H1 (cell line): ENCODE measurements at regions not wholly inside any gene's neighbourhood (a gene's known extent, or its start where the extent isn't known, plus 50 kb on each side); places are given as distances from the start of the nearest gene placed in this dataset.

Experiments used
- CTCF ChIA-PET: fragments of 300-600 bp; sonication (Branson Sonifier 250); formaldehyde crosslinking; loops from one replicate; lab custom pipeline; 2021; ENCODE audit not compliant: partially characterized antibody; lab: Charles Lee
- POLR2A ChIA-PET: fragments of 300-600 bp; sonication (Branson Sonifier 250); formaldehyde crosslinking; loops from one replicate; lab custom pipeline; 2021; ENCODE audit warnings: inconsistent platforms; ENCODE audit not compliant: partially characterized antibody; lab: Charles Lee
- DNase-seq, 2 experiments: peaks; one replicate each; pipeline versions ENCODE4 v3.0.0 to v3.0.0-alpha.2; 2010 to 2022; ENCODE audit warnings: low spot score in 2 of 2, low read depth in 1 of 2, mixed read lengths in 1 of 2
- FAIRE-seq: peaks from 2 replicates; lab custom pipeline; 2011; peaks lifted over from hg19 to GRCh38; lab: Jason Lieb, UNC
- H2AFZ ChIP-seq: 2 replicates; pipeline ENCODE4 v1.8.1; 2012; ENCODE audit warnings: low read length, inconsistent platforms
- H2AK5ac ChIP-seq: 2 replicates; pipeline ENCODE4 v1.6.1; 2013; ENCODE audit warnings: low read depth, low read length
- H2BK120ac ChIP-seq: replicated peaks from 2 replicates; pipeline ENCODE3; 2013; ENCODE audit warnings: low read depth, low read length, inconsistent platforms
- H2BK12ac ChIP-seq: 2 replicates; pipeline ENCODE4 v1.6.1; 2013; ENCODE audit warnings: low read depth, low read length
- H2BK15ac ChIP-seq: 2 replicates; pipeline ENCODE4 v1.6.1; 2013; ENCODE audit warnings: low read length
- H2BK20ac ChIP-seq: 2 replicates; pipeline ENCODE4 v1.6.1; 2013; ENCODE audit warnings: low read length
- H2BK5ac ChIP-seq: 2 replicates; pipeline ENCODE4 v1.6.1; 2013; ENCODE audit warnings: low read depth, low read length
- H3K14ac ChIP-seq: 2 replicates; pipeline ENCODE4 v1.6.1; 2013; ENCODE audit warnings: inconsistent platforms; ENCODE audit not compliant: insufficient read length
- H3K18ac ChIP-seq: 2 replicates; pipeline ENCODE4 v1.6.1; 2013; ENCODE audit warnings: low read length; ENCODE audit errors: extremely low read depth
- H3K23ac ChIP-seq: 2 replicates; pipeline ENCODE4 v1.6.1; 2013; ENCODE audit warnings: inconsistent platforms; ENCODE audit not compliant: insufficient read length
- H3K23me2 ChIP-seq: 2 replicates; pipeline ENCODE4 v1.6.1; 2013; ENCODE audit warnings: low read depth, low read length
- H3K27ac ChIP-seq: 2 replicates; pipeline ENCODE4 v1.6.1; 2011; ENCODE audit warnings: low read depth, low read length, inconsistent platforms
- H3K27me3 ChIP-seq, 4 experiments: replicated peaks in 1 of 4; 1 replicate in 1 of 4; 2 replicates in 3 of 4; pipeline versions ENCODE4 v1.6.1 to v1.8.1; 2011 to 2013; ENCODE audit warnings: low read length in 3 of 4, mild to moderate bottlenecking in 3 of 4, inconsistent platforms in 2 of 4, mixed read lengths in 2 of 4, moderate library complexity in 1 of 4; ENCODE audit not compliant: control insufficient read depth in 3 of 4, insufficient read depth in 3 of 4; ENCODE audit errors: extremely low read depth in 1 of 4
- H3K36me3 ChIP-seq, 4 experiments: 2 replicates each; pipeline versions ENCODE4 v1.6.1 to v1.8.1; 2011 to 2013; ENCODE audit warnings: mild to moderate bottlenecking in 4 of 4, low read length in 3 of 4, moderate library complexity in 2 of 4, control low read depth in 1 of 4, inconsistent platforms in 1 of 4; ENCODE audit not compliant: insufficient read depth in 4 of 4, control insufficient read depth in 2 of 4
- H3K4ac ChIP-seq: replicated peaks from 2 replicates; pipeline ENCODE3; 2013; ENCODE audit warnings: low read length, low read depth, mixed read lengths, inconsistent platforms; ENCODE audit not compliant: insufficient read length
- H3K4me1 ChIP-seq, 4 experiments: replicated peaks in 1 of 4; 1 replicate in 1 of 4; 2 replicates in 3 of 4; pipeline versions ENCODE4 v1.6.1 to v1.8.1; 2011 to 2013; ENCODE audit warnings: low read length in 3 of 4, inconsistent platforms in 2 of 4, mixed read lengths in 1 of 4; ENCODE audit not compliant: insufficient read depth in 4 of 4, control insufficient read depth in 3 of 4
- H3K4me2 ChIP-seq, 2 experiments: 2 replicates each; pipeline versions ENCODE4 v1.6.1 to v1.8.1; 2011 to 2013; ENCODE audit warnings: low read depth in 2 of 2, low read length in 2 of 2, control low read depth in 1 of 2, inconsistent platforms in 1 of 2, mild to moderate bottlenecking in 1 of 2; ENCODE audit not compliant: insufficient read depth in 1 of 2
- H3K4me3 ChIP-seq, 4 experiments: fragments of 200-600, 300-600 bp in 1 of 4; sonication (generic), shearing (Covaris generic), sonication (Bioruptor Twin) in 1 of 4; 2 replicates each; pipeline versions ENCODE4 v1.5.1 to v1.8.1; 2011 to 2016; ENCODE audit warnings: low read length in 4 of 4, low read depth in 3 of 4, control low read depth in 2 of 4, inconsistent platforms in 2 of 4, mild to moderate bottlenecking in 2 of 4, mixed read lengths in 1 of 4, moderate library complexity in 1 of 4; ENCODE audit not compliant: insufficient read depth in 2 of 4; ENCODE audit errors: extremely low read depth in 1 of 4
- H3K56ac ChIP-seq: replicated peaks from 2 replicates; pipeline ENCODE3; 2013; ENCODE audit warnings: low read depth, mild to moderate bottlenecking, mixed read lengths, low read length, inconsistent platforms; ENCODE audit not compliant: insufficient read length
- H3K79me1 ChIP-seq: 2 replicates; pipeline ENCODE4 v1.6.1; 2013; ENCODE audit warnings: low read depth, low read length, control low read depth
- H3K79me2 ChIP-seq, 2 experiments: 2 replicates each; pipeline versions ENCODE4 v1.6.1 to v1.8.1; 2012 to 2013; ENCODE audit warnings: low read length in 2 of 2, mild to moderate bottlenecking in 2 of 2, inconsistent platforms in 1 of 2; ENCODE audit not compliant: insufficient read depth in 2 of 2, control insufficient read depth in 1 of 2
- H3K9ac ChIP-seq, 4 experiments: replicated peaks in 1 of 4; 1 replicate in 1 of 4; 2 replicates in 3 of 4; pipeline versions ENCODE4 v1.6.1 to v1.8.1; 2011 to 2013; ENCODE audit warnings: low read depth in 3 of 4, low read length in 3 of 4, control low read depth in 2 of 4, mild to moderate bottlenecking in 2 of 4, moderate library complexity in 2 of 4, inconsistent platforms in 1 of 4; ENCODE audit errors: extremely low read depth in 1 of 4
- H3K9me3 ChIP-seq, 2 experiments: 2 replicates each; pipeline versions ENCODE4 v1.6.1 to v1.8.1; 2012 to 2013; ENCODE audit warnings: mild to moderate bottlenecking in 2 of 2, moderate library complexity in 2 of 2, control low read depth in 1 of 2, inconsistent platforms in 1 of 2, low read depth in 1 of 2, low read length in 1 of 2, mixed read lengths in 1 of 2; ENCODE audit not compliant: insufficient read depth in 2 of 2
- H4K20me1 ChIP-seq, 2 experiments: replicated peaks in 1 of 2; 2 replicates each; pipeline versions ENCODE3 to v1.8.1; 2011 to 2013; ENCODE audit warnings: inconsistent platforms in 2 of 2, low read length in 2 of 2, mild to moderate bottlenecking in 1 of 2; ENCODE audit not compliant: insufficient read depth in 2 of 2, control insufficient read depth in 1 of 2
- H4K5ac ChIP-seq: 2 replicates; pipeline ENCODE4 v1.6.1; 2013; ENCODE audit warnings: low read length, low read depth, mixed read lengths, inconsistent platforms; ENCODE audit not compliant: insufficient read length
- H4K8ac ChIP-seq: 2 replicates; pipeline ENCODE4 v1.8.0; 2013; ENCODE audit warnings: mild to moderate bottlenecking, moderate library complexity, low read length, inconsistent platforms; ENCODE audit not compliant: insufficient read depth; ENCODE audit errors: extremely low read depth
- H4K91ac ChIP-seq: replicated peaks from 2 replicates; pipeline ENCODE3; 2013; ENCODE audit warnings: low read length, mixed read lengths, inconsistent platforms; ENCODE audit not compliant: insufficient read length
- CTCF ChIP-seq, 3 experiments: IDR thresholded peaks; 1 replicate in 2 of 3; 2 replicates in 1 of 3; pipeline versions ENCODE4 v1.5.1 to v1.6.1; 2011; ENCODE audit warnings: low read length in 3 of 3, mild to moderate bottlenecking in 3 of 3, inconsistent platforms in 2 of 3, low read depth in 1 of 3, moderate library complexity in 1 of 3; ENCODE audit not compliant: insufficient read depth in 1 of 3; ENCODE audit errors: control extremely low read depth in 1 of 3
- HDAC6 ChIP-seq: IDR thresholded peaks from one replicate; pipeline ENCODE4 v1.7.1; 2012; ENCODE audit warnings: low read depth, mild to moderate bottlenecking, inconsistent platforms, low read length, moderate library complexity
- KDM5A ChIP-seq: fragments of 200-600 bp; IDR thresholded peaks from 2 replicates; pipeline ENCODE4 v1.7.1; 2012; ENCODE audit warnings: mild to moderate bottlenecking, low read length, inconsistent platforms, mixed read lengths
- NANOG ChIP-seq: IDR thresholded peaks from 2 replicates; pipeline ENCODE4 v1.6.1; 2011; ENCODE audit warnings: low read length, low read depth, mild to moderate bottlenecking, inconsistent platforms; ENCODE audit not compliant: insufficient read depth, poor library complexity, severe bottlenecking
- POLR2A ChIP-seq, 2 experiments: IDR thresholded peaks; 1 replicate in 1 of 2; 2 replicates in 1 of 2; pipeline ENCODE4 v1.6.1; 2011; ENCODE audit warnings: low read depth in 2 of 2, low read length in 2 of 2, mild to moderate bottlenecking in 2 of 2; ENCODE audit errors: control extremely low read depth in 1 of 2
- RAD21 ChIP-seq, 2 experiments: IDR thresholded peaks in 1 of 2; conservative IDR thresholded peaks in 1 of 2; 2 replicates each; pipeline ENCODE4 v1.6.1; 2011; ENCODE audit warnings: low read depth in 2 of 2, low read length in 2 of 2, improper control_type of control experiment in 1 of 2, inconsistent platforms in 1 of 2, mild to moderate bottlenecking in 1 of 2, moderate library complexity in 1 of 2
- SP1 ChIP-seq: IDR thresholded peaks from 2 replicates; pipeline ENCODE4 v1.6.1; 2011; ENCODE audit warnings: low read depth, low read length
- TBP ChIP-seq: IDR thresholded peaks from 2 replicates; pipeline ENCODE4 v1.6.1; 2011; ENCODE audit warnings: low read depth, low read length, improper control_type of control experiment
- TEAD4 ChIP-seq: IDR thresholded peaks from 2 replicates; pipeline ENCODE4 v1.6.1; 2012; ENCODE audit warnings: low read depth, low read length, inconsistent platforms, mixed read lengths
- WGBS, 2 experiments: shearing (Covaris generic) in 1 of 2; methylation state at CpG; one replicate each; pipeline versions ENCODE4 v1.1.6 to v1.1.7; 2013 to 2015; ENCODE audit warnings: low lambda C conversion rate in 2 of 2, mixed read lengths in 2 of 2, inconsistent platforms in 1 of 2, low coverage in 1 of 2, missing lambda C conversion rate in 1 of 2; ENCODE audit not compliant: insufficient replicate concordance in 2 of 2, insufficient coverage in 1 of 2, insufficient read length in 1 of 2; ENCODE audit errors: extremely low coverage in 1 of 2, missing lambda C conversion rate in 1 of 2; 5-methylcytosine and 5-hydroxymethylcytosine counted together
- TF ChIP-seq, protein P1 (sequence below): IDR thresholded peaks from 2 replicates; pipeline ENCODE4 v1.6.1; 2011; ENCODE audit warnings: low read depth, mild to moderate bottlenecking, low read length; ENCODE audit not compliant: insufficient read depth

DNA sequence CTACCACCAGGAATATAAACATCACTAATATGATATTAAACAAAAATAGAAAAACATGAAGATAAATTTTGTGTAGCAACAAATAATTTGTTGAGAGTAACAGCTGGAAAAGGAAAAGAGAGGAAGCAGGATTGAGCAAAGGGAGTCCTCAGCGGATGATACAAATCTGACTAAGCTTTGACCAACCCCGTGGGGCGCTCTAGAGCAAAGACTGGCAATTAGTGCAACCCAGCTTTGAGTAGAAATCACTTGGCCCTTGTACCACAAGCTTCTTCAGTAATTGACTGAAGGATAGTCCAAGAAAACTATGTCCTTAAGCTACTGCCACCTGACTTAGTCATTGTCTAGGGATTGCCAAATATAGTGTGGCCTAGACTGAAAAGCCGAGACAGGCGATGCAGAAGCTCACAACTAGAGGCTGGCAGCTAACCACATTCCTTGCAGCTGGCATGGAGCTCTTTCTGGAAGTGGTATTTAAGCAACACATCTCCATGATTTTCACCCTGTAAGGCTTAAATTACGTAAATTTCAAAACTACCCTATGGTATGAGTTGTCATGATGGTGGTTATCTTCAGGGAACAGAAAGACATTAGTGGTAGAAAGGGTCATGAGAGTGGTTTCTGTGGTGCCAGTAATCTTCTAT, 396.0 kb downstream of the PDGFC start:
- no peaks in the 10 kb centered on the region for H3K23me2 ChIP-seq
- H3K79me2 ChIP-seq, result no peaks in the 10 kb centered on the region
- no peak overlapping the region for H3K14ac ChIP-seq
- H2BK5ac ChIP-seq, result no peak overlapping the region
- no peak overlapping the region for H3K9ac ChIP-seq
- FAIRE-seq (peak; percentile 76), DNase-seq (peak in 1 of 2 experiments; percentile 60)
- H3K4me2 ChIP-seq, result no peak overlapping the region
- no peaks in the 10 kb centered on the region for H3K36me3 ChIP-seq
- H2BK20ac ChIP-seq, result no peak overlapping the region
- H3K9me3 ChIP-seq, result no peaks in the 10 kb centered on the region
- H3K56ac ChIP-seq, result no peak overlapping the region
- H3K18ac ChIP-seq, result no peak overlapping the region
- H4K8ac ChIP-seq, result no peak overlapping the region
- H3K23ac ChIP-seq, result no peak overlapping the region
- no peak overlapping the region for H2BK12ac ChIP-seq
- no peak overlapping the region for H2BK15ac ChIP-seq
- H3K79me1 ChIP-seq, result no peaks in the 10 kb centered on the region
- no peaks in the 10 kb centered on the region for H3K27me3 ChIP-seq
- H4K91ac ChIP-seq, result no peak overlapping the region
- H2AFZ ChIP-seq, result peak overlapping the region; percentile 48; the same call in 1 of the 2 replicates
- H2AK5ac ChIP-seq, result no peak overlapping the region
- peak overlapping the region; percentile 32 for H3K4ac ChIP-seq
- H4K5ac ChIP-seq, result no peak overlapping the region
- no peaks in the 10 kb centered on the region for H3K4me1 ChIP-seq
- H4K20me1 ChIP-seq, result no peaks in the 10 kb centered on the region
- no peak overlapping the region for H3K27ac ChIP-seq
- CTCF ChIA-PET, result interaction anchor here (0.7 to 1.6 kb wide), 13 partner anchors 11 to 1078 kb away, joined by 3 to 8 read pairs (median 3); no protein-coding TSS in a partner anchor
- WGBS, 2 experiments, result 70% methylated on average over 6 of the region's 6 CpGs; no CpG with 5 or more reads in 1 of the 2 experiments
- no peak overlapping the region for H3K4me3 ChIP-seq
- POLR2A ChIA-PET, result no interaction called here
- H2BK120ac ChIP-seq, result no peak overlapping the region
- TF ChIP-seq TEAD4 (no peak), CTCF (IDR thresholded peaks at IDR 0.05; ENCODE audit: control extremely low read depth in 1 of 3, insufficient read depth in 1 of 3, low read depth in 1 of 3, low read length in 3 of 3) (peak; percentile 26 to 56 (median 31)), POLR2A (IDR thresholded peaks at IDR 0.05; ENCODE audit: control extremely low read depth in 1 of 2, low read depth in 2 of 2, low read length in 2 of 2) (no peak), RAD21 (IDR thresholded peaks at IDR 0.05 in 1 of 2, conservative IDR thresholded peaks at IDR 0.05 in 1 of 2; ENCODE audit: low read depth in 2 of 2, low read length in 2 of 2) (peak; percentile 26 to 43; a peak in 3 of 4 replicates), TBP (no peak), SP1 (no peak), NANOG (no peak), HDAC6 (no peak), KDM5A (no peak)
- TF ChIP-seq, protein P1, sequence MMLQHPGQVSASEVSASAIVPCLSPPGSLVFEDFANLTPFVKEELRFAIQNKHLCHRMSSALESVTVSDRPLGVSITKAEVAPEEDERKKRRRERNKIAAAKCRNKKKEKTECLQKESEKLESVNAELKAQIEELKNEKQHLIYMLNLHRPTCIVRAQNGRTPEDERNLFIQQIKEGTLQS, result no peak
